Natural killer cell (primary cell): ENCODE measurements at regions not wholly inside any gene's neighbourhood (a gene's known extent, or its start where the extent isn't known, plus 50 kb on each side); places are given as distances from the start of the nearest gene placed in this dataset.
"Not testable (repeated sequence)": the region's sequence is repeated elsewhere in the genome, so short reads cannot be mapped to it uniquely, and the experiment has no call there.

ENCODE experiments used
- ATAC-seq, 3 donors: fragments of 150-1000 bp in 2 of 3; fragments of 200-7000 bp in 1 of 3; cut with Tn5 transposase; 1 replicate in 1 of 3; 2 replicates in 2 of 3; pipeline ENCODE4 v1.10.0; 2021; ENCODE audit warnings: mild to moderate bottlenecking in 2 of 3, moderate library complexity in 2 of 3
- DNase-seq, 2 donors: peaks; one replicate each; pipeline versions ENCODE4 v3.0.0 to v3.0.0-alpha.2; 2013 to 2021; ENCODE audit warnings: mixed read lengths in 1 of 2
- H3K27ac ChIP-seq: one replicate; pipeline ENCODE4 v1.5.1; 2013; ENCODE audit warnings: mild to moderate bottlenecking, low read length
- H3K27me3 ChIP-seq: one replicate; pipeline ENCODE4 v1.6.1; 2013; ENCODE audit warnings: low read length; ENCODE audit not compliant: control insufficient read depth, insufficient read depth
- H3K36me3 ChIP-seq: one replicate; pipeline ENCODE4 v1.6.1; 2013; ENCODE audit warnings: low read length; ENCODE audit not compliant: control insufficient read depth, insufficient read depth
- H3K4me1 ChIP-seq: one replicate; pipeline ENCODE4 v1.6.1; 2013; ENCODE audit warnings: low read length; ENCODE audit not compliant: control insufficient read depth, insufficient read depth
- H3K4me3 ChIP-seq: one replicate; pipeline ENCODE4 v1.5.1; 2013; ENCODE audit warnings: low read length
- H3K9me3 ChIP-seq: one replicate; pipeline ENCODE4 v1.6.1; 2013; ENCODE audit warnings: low read length; ENCODE audit not compliant: control insufficient read depth, insufficient read depth
- H3K27ac Mint-ChIP-seq, 2 donors: one replicate each; pipeline ENCODE4 v1.8.0; 2022; ENCODE audit warnings: mild to moderate bottlenecking in 2 of 2, mixed read lengths in 2 of 2, moderate library complexity in 1 of 2
- H3K27me3 Mint-ChIP-seq, 2 donors: one replicate each; pipeline ENCODE4 v1.8.0; 2022; ENCODE audit warnings: low read depth in 2 of 2, mixed read lengths in 2 of 2
- H3K36me3 Mint-ChIP-seq: one replicate; pipeline ENCODE4 v1.8.0; 2022; ENCODE audit warnings: mixed read lengths
- H3K4me1 Mint-ChIP-seq, 2 donors: one replicate each; pipeline ENCODE4 v1.8.0; 2022; ENCODE audit warnings: mixed read lengths in 2 of 2
- H3K4me3 Mint-ChIP-seq: one replicate; pipeline ENCODE4 v1.8.0; 2022; ENCODE audit warnings: mild to moderate bottlenecking, moderate library complexity, mixed read lengths
- H3K9me3 Mint-ChIP-seq, 2 donors: one replicate each; pipeline ENCODE4 v1.8.0; 2022; ENCODE audit warnings: mixed read lengths in 2 of 2
- WGBS: methylation state at CpG from one replicate; pipeline ENCODE4 v1.1.7; 2013; ENCODE audit warnings: missing lambda C conversion rate; ENCODE audit not compliant: insufficient coverage; 5-methylcytosine and 5-hydroxymethylcytosine counted together
- intact Hi-C: fragments of 100-400 bp; cut with micrococcal nuclease; formaldehyde crosslinking; loops from one replicate; pipeline ENCODE4 v1.14.2; 2022
- TF ChIP-seq, protein P1 (sequence below): fragments of 200-600 bp; IDR thresholded peaks from one replicate; pipeline ENCODE4 v1.8.0; 2022; ENCODE audit warnings: antibody characterized with exemption

DNA sequence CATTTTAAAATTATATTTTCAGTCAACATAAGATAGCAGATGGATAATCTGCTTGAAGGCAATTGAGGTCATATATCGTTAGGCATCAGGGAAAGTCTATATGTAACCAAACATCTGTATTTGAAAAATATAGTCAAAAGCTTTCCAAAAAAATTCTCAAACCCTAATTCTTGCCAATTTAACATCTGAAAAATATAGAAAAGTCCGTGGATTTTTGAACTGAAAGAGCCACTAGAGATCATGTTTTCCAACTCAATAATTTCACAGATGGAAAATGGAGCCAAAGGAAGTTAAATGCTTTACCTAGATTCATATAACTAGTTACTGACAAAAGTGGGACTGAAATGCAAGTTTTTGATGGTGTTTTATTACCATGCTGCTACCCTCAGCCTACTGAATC lies 185.1 kb upstream of the ZNF804A start:
- DNase-seq (no peak), ATAC-seq (no peak)
- no peak overlapping the region for H3K4me3 Mint-ChIP-seq
- TF ChIP-seq, protein P1, sequence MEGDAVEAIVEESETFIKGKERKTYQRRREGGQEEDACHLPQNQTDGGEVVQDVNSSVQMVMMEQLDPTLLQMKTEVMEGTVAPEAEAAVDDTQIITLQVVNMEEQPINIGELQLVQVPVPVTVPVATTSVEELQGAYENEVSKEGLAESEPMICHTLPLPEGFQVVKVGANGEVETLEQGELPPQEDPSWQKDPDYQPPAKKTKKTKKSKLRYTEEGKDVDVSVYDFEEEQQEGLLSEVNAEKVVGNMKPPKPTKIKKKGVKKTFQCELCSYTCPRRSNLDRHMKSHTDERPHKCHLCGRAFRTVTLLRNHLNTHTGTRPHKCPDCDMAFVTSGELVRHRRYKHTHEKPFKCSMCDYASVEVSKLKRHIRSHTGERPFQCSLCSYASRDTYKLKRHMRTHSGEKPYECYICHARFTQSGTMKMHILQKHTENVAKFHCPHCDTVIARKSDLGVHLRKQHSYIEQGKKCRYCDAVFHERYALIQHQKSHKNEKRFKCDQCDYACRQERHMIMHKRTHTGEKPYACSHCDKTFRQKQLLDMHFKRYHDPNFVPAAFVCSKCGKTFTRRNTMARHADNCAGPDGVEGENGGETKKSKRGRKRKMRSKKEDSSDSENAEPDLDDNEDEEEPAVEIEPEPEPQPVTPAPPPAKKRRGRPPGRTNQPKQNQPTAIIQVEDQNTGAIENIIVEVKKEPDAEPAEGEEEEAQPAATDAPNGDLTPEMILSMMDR, result no peak
- no peaks in the 10 kb centered on the region for H3K4me1 Mint-ChIP-seq
- H3K9me3 Mint-ChIP-seq, result peaks cover 6 to 13% of the 10 kb centered on the region in 2 donors
- H3K27me3 Mint-ChIP-seq, result no peaks in the 10 kb centered on the region
- Histone ChIP-seq H3K4me1 (no peaks in the 10 kb centered on the region), H3K9me3 (peaks cover 3% of the 10 kb centered on the region), H3K27me3 (no peaks in the 10 kb centered on the region), H3K27ac (no peak overlapping the region), H3K4me3 (no peak overlapping the region), H3K36me3 (no peaks in the 10 kb centered on the region)
- no CpG with 5 or more reads among the region's 2 CpGs for WGBS
- intact Hi-C loops, result no loop called here
- no peaks in the 10 kb centered on the region for H3K36me3 Mint-ChIP-seq
- no peak overlapping the region for H3K27ac Mint-ChIP-seq

- DNase-seq (no peak), ATAC-seq (no peak)
- WGBS, result no CpG with 5 or more reads among the region's 1 CpG
- Histone ChIP-seq H3K9me3 (peaks cover 3% of the 10 kb centered on the region), H3K36me3 (no peaks in the 10 kb centered on the region), H3K4me1 (no peaks in the 10 kb centered on the region), H3K4me3 (no peak overlapping the region), H3K27ac (no peak overlapping the region), H3K27me3 (no peaks in the 10 kb centered on the region)
- intact Hi-C loops, result no loop called here
- H3K27ac Mint-ChIP-seq, result no peak overlapping the region
- H3K9me3 Mint-ChIP-seq, result peaks cover 6 to 13% of the 10 kb centered on the region in 2 donors
- no peak overlapping the region for H3K4me3 Mint-ChIP-seq
- TF ChIP-seq, protein P1, result no peak
- no peaks in the 10 kb centered on the region for H3K36me3 Mint-ChIP-seq
- no peaks in the 10 kb centered on the region for H3K27me3 Mint-ChIP-seq
- no peaks in the 10 kb centered on the region for H3K4me1 Mint-ChIP-seq
Observed at GRCh38 chr2:184413671-184414229, 184.6 kb upstream of the ZNF804A start.

DNA sequence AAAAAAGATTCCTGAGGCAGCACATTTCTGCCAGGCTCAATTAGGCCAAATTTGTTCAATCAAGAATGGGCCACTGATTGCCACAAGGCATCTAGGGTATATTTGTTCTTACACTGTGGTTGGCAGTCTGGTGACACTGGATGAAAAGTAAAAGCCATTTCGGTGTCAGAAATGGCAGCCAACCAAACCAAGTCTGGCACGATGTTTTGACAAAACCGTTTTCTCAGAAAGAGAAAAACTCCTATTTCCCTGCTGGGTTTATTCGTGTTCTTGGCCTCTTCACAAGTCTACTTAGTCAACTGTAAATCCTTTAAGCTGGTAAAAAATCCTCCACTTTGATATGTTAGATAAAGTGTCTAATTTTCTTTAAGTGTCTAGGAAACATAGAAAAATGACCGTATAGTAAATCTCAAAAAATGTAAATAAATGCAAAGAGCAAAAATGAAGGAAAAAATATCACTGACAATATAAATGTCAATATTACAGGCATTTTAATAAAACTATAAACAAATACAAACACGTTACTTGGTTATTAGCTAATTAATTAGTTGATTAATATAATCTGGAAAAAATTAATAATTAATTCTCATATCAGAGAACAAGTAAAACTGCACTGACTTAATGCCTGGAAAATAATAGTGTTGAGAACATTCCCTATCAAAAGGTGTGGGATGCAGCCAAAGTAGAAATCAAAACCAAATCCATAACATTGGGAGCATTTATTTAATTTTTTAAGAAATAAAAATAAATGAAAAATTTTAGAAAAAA lies 182.0 kb upstream of the ZNF804A start:
- Histone ChIP-seq H3K4me1 (no peaks in the 10 kb centered on the region), H3K36me3 (no peaks in the 10 kb centered on the region), H3K4me3 (no peak overlapping the region), H3K27ac (no peak overlapping the region), H3K27me3 (no peaks in the 10 kb centered on the region), H3K9me3 (peaks cover 3% of the 10 kb centered on the region)
- WGBS, result 74% methylated on average over 3 of the region's 6 CpGs
- peaks cover 2 to 18% of the 10 kb centered on the region in 2 donors for H3K9me3 Mint-ChIP-seq
- DNase-seq (no peak), ATAC-seq (no peak)
- no peaks in the 10 kb centered on the region for H3K4me1 Mint-ChIP-seq
- H3K27ac Mint-ChIP-seq, result no peak overlapping the region
- H3K27me3 Mint-ChIP-seq, result no peaks in the 10 kb centered on the region
- intact Hi-C loops, result no loop called here
- TF ChIP-seq, protein P1, result no peak
- H3K36me3 Mint-ChIP-seq, result no peaks in the 10 kb centered on the region
- no peak overlapping the region for H3K4me3 Mint-ChIP-seq

DNA sequence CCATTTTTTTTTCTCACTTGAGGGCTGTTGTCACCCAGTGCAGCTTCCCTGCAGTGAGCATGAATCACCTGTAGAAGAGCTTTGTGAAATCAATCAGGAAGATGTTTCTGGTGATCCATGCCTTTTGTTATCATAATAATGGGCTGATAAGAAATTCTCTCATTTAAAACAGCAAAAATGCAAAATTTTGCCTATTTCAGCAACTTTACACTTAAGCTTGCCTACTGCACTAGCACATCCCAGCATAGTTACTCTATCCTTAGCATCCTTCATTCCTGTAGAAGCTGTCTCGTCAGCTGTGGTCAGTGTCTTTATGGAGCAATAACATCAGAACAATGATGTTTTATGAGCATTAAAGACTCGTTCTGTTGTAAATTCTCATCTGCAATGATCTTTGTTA lies 178.6 kb upstream of the ZNF804A start:
- Histone ChIP-seq H3K4me1 (no peaks in the 10 kb centered on the region), H3K36me3 (no peaks in the 10 kb centered on the region), H3K27me3 (no peaks in the 10 kb centered on the region), H3K9me3 (peaks cover 3% of the 10 kb centered on the region), H3K27ac (no peak overlapping the region), H3K4me3 (no peak overlapping the region)
- Mint-ChIP-seq H3K9me3 (peaks cover 7 to 26% of the 10 kb centered on the region in 2 donors), H3K36me3 (no peaks in the 10 kb centered on the region), H3K4me1 (no peaks in the 10 kb centered on the region), H3K27ac (no peak overlapping the region), H3K27me3 (no peaks in the 10 kb centered on the region), H3K4me3 (no peak overlapping the region)
- ATAC-seq, result no peak
- DNase-seq, result no peak
- intact Hi-C loops, result no loop called here
- TF ChIP-seq, protein P1, result no peak
- 78% methylated on average over 2 of the region's 2 CpGs for WGBS

GRCh38 chr2:184421456-184421855 lies 176.9 kb upstream of the ZNF804A start:
- H3K4me3 ChIP-seq, H3K27ac ChIP-seq, ATAC-seq, H3K36me3 Mint-ChIP-seq, H3K4me3 Mint-ChIP-seq, H3K27ac Mint-ChIP-seq, H3K27me3 Mint-ChIP-seq, intact Hi-C loops, H3K4me1 Mint-ChIP-seq, DNase-seq, H3K4me1 ChIP-seq, H3K9me3 ChIP-seq, H3K27me3 ChIP-seq, H3K36me3 ChIP-seq: not testable (repeated sequence)
- peaks cover 10 to 32% of the 10 kb centered on the region in 2 donors for H3K9me3 Mint-ChIP-seq
- WGBS, result 81% methylated on average over 10 of the region's 11 CpGs
